ENCODE measurements at regions not wholly inside any gene's neighbourhood (a gene's known extent, or its start where the extent isn't known, plus 50 kb on each side); places are given as distances from the start of the nearest gene placed in this dataset.
A peak's percentile ranks its signal among the peaks of the same experiment; 100 is the strongest.

DNA sequence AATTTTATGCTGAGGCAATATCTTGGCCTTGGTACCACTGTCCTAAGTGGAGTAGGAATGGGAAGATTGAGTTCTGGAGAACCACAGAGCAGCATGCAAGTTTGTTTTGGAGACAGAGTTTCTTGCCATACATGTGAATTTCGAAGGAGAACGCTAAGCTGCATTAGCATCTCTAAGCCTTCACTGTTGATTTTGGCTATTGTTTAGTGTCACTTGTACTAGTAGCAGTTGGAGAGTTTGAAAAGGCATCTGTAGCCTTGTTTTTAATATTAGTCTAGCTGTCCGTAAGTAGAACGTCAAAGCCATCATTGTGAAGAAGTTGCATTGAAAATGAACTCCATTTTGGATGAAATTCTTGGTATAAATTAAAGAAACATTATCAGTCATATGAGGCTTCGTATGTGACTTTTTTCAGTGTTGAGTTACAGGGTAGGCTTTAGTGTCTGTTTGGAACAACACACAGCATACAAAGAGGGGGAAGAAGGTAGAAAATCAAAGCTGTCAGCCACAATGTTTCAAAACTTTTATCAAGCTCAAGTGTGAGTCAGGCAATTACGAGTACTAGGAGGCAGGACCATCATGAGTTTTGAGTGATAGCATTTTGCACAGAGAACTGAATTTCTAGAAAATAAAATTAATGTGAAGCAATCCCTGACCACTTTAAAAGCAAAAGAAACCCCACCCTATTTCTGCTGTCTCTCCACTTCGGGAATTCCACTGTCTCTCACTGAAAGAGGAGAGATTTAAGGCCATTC lies 70.2 kb upstream of the NAV3 start:
- no peak for TF ChIP-seq EZH2phosphoT487 (IDR thresholded peaks at IDR 0.05; ENCODE audit: low read depth)
- TF ChIP-seq, protein P1, sequence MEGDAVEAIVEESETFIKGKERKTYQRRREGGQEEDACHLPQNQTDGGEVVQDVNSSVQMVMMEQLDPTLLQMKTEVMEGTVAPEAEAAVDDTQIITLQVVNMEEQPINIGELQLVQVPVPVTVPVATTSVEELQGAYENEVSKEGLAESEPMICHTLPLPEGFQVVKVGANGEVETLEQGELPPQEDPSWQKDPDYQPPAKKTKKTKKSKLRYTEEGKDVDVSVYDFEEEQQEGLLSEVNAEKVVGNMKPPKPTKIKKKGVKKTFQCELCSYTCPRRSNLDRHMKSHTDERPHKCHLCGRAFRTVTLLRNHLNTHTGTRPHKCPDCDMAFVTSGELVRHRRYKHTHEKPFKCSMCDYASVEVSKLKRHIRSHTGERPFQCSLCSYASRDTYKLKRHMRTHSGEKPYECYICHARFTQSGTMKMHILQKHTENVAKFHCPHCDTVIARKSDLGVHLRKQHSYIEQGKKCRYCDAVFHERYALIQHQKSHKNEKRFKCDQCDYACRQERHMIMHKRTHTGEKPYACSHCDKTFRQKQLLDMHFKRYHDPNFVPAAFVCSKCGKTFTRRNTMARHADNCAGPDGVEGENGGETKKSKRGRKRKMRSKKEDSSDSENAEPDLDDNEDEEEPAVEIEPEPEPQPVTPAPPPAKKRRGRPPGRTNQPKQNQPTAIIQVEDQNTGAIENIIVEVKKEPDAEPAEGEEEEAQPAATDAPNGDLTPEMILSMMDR (IDR thresholded peaks at IDR 0.05; ENCODE audit: low read depth, low read length), result no peak
- no peaks in the 10 kb centered on the region for H3K27me3 ChIP-seq (ENCODE audit: low read depth, low read length)
- no peak overlapping the region for H3K9ac ChIP-seq (ENCODE audit: low read length)
- no peaks in the 10 kb centered on the region for H4K20me1 ChIP-seq (ENCODE audit: insufficient read depth, low read length)
- H3K36me3 ChIP-seq (replicated peaks; ENCODE audit: low read depth, low read length), result no peaks in the 10 kb centered on the region
- H3K9me3 ChIP-seq (ENCODE audit: insufficient read depth, low read length), result no peaks in the 10 kb centered on the region
- H3K79me2 ChIP-seq (ENCODE audit: low read length), result no peaks in the 10 kb centered on the region
- no peak overlapping the region for H3K4me3 ChIP-seq (ENCODE audit: low read length)
- H2AFZ ChIP-seq (ENCODE audit: low read depth, low read length), result no peak overlapping the region
- no peak overlapping the region for H3K4me2 ChIP-seq (ENCODE audit: low read length)
- peaks cover 9% of the 10 kb centered on the region for H3K4me1 ChIP-seq (ENCODE audit: low read length)
- no peak overlapping the region for H3K27ac ChIP-seq (ENCODE audit: low read length)

GRCh38 chr12:77754086-77754485 lies 76.6 kb upstream of the NAV3 start:
- no peak overlapping the region for H3K4me2 ChIP-seq (ENCODE audit: low read length)
- no peaks in the 10 kb centered on the region for H3K27me3 ChIP-seq (ENCODE audit: low read depth, low read length)
- no peaks in the 10 kb centered on the region for H4K20me1 ChIP-seq (ENCODE audit: insufficient read depth, low read length)
- H2AFZ ChIP-seq (ENCODE audit: low read depth, low read length), result no peak overlapping the region
- no peaks in the 10 kb centered on the region for H3K4me1 ChIP-seq (ENCODE audit: low read length)
- no peak for TF ChIP-seq EZH2phosphoT487 (IDR thresholded peaks at IDR 0.05; ENCODE audit: low read depth)
- TF ChIP-seq, protein P1 (IDR thresholded peaks at IDR 0.05; ENCODE audit: low read depth, low read length), result no peak
- H3K9ac ChIP-seq (ENCODE audit: low read length), result no peak overlapping the region
- H3K36me3 ChIP-seq (replicated peaks; ENCODE audit: low read depth, low read length), result no peaks in the 10 kb centered on the region
- H3K27ac ChIP-seq (ENCODE audit: low read length), result no peak overlapping the region
- no peaks in the 10 kb centered on the region for H3K79me2 ChIP-seq (ENCODE audit: low read length)
- no peaks in the 10 kb centered on the region for H3K9me3 ChIP-seq (ENCODE audit: insufficient read depth, low read length)
- no peak overlapping the region for H3K4me3 ChIP-seq (ENCODE audit: low read length)

- no peaks in the 10 kb centered on the region for H3K9me3 ChIP-seq (ENCODE audit: insufficient read depth, low read length)
- H3K79me2 ChIP-seq (ENCODE audit: low read length), result no peaks in the 10 kb centered on the region
- H3K4me3 ChIP-seq (ENCODE audit: low read length), result no peak overlapping the region
- H3K36me3 ChIP-seq (replicated peaks; ENCODE audit: low read depth, low read length), result no peaks in the 10 kb centered on the region
- no peaks in the 10 kb centered on the region for H3K27me3 ChIP-seq (ENCODE audit: low read depth, low read length)
- H4K20me1 ChIP-seq (ENCODE audit: insufficient read depth, low read length), result no peaks in the 10 kb centered on the region
- H2AFZ ChIP-seq (ENCODE audit: low read depth, low read length), result no peak overlapping the region
- TF ChIP-seq, protein P1 (IDR thresholded peaks at IDR 0.05; ENCODE audit: low read depth, low read length), result no peak
- TF ChIP-seq EZH2phosphoT487 (IDR thresholded peaks at IDR 0.05; ENCODE audit: low read depth), result no peak
- no peak overlapping the region for H3K27ac ChIP-seq (ENCODE audit: low read length)
- H3K9ac ChIP-seq (ENCODE audit: low read length), result no peak overlapping the region
- H3K4me2 ChIP-seq (ENCODE audit: low read length), result no peak overlapping the region
- H3K4me1 ChIP-seq (ENCODE audit: low read length), result no peaks in the 10 kb centered on the region
Observed at GRCh38 chr12:77751939-77752338, 78.8 kb upstream of the NAV3 start.

- H3K79me2 ChIP-seq (ENCODE audit: low read length), result no peaks in the 10 kb centered on the region
- H3K27ac ChIP-seq (ENCODE audit: low read length), result no peak overlapping the region
- H3K9me3 ChIP-seq (ENCODE audit: insufficient read depth, low read length), result no peaks in the 10 kb centered on the region
- H2AFZ ChIP-seq (ENCODE audit: low read depth, low read length), result no peak overlapping the region
- peak overlapping the region; percentile 31; the same call in 1 of the 2 replicates for H3K4me2 ChIP-seq (ENCODE audit: low read length)
- H3K9ac ChIP-seq (ENCODE audit: low read length), result no peak overlapping the region
- no peak for TF ChIP-seq EZH2phosphoT487 (IDR thresholded peaks at IDR 0.05; ENCODE audit: low read depth)
- TF ChIP-seq, protein P1 (IDR thresholded peaks at IDR 0.05; ENCODE audit: low read depth, low read length), result no peak
- H3K4me3 ChIP-seq (ENCODE audit: low read length), result no peak overlapping the region
- no peaks in the 10 kb centered on the region for H4K20me1 ChIP-seq (ENCODE audit: insufficient read depth, low read length)
- H3K27me3 ChIP-seq (ENCODE audit: low read depth, low read length), result no peaks in the 10 kb centered on the region
- H3K4me1 ChIP-seq (ENCODE audit: low read length), result peaks cover 10% of the 10 kb centered on the region
- H3K36me3 ChIP-seq (replicated peaks; ENCODE audit: low read depth, low read length), result no peaks in the 10 kb centered on the region
Observed at GRCh38 chr12:77746096-77746495, 84.6 kb upstream of the NAV3 start.
